NCI-H146 (cell line): ENCODE measurements at regions not wholly inside any gene's neighbourhood (a gene's known extent, or its start where the extent isn't known, plus 50 kb on each side); places are given as distances from the start of the nearest gene placed in this dataset.
"Not testable (repeated sequence)": the region's sequence is repeated elsewhere in the genome, so short reads cannot be mapped to it uniquely, and the experiment has no call there.

ENCODE experiments used
- DNase-seq: peaks from one replicate; lab custom pipeline; 2025; lab: John Stamatoyannopoulos, UW

- no peak for DNase-seq
Observed at GRCh38 chr3:34056951-34057390, 258.5 kb downstream of the PDCD6IP start.

GRCh38 chr3:34060995-34061394 lies 262.6 kb downstream of the PDCD6IP start:
- DNase-seq: not testable (repeated sequence)

GRCh38 chr3:34065901-34066300 lies 267.5 kb downstream of the PDCD6IP start:
- no peak for DNase-seq

GRCh38 chr3:34066328-34066727 lies 267.9 kb downstream of the PDCD6IP start:
- DNase-seq: no peak

- DNase-seq: no peak
Observed at GRCh38 chr3:34066999-34067398, 268.6 kb downstream of the PDCD6IP start.

- DNase-seq: peak; percentile 17
Observed at GRCh38 chr3:34067536-34068051, 269.2 kb downstream of the PDCD6IP start.

- DNase-seq: no peak
Observed at GRCh38 chr3:34068505-34068904, 270.1 kb downstream of the PDCD6IP start.

DNA sequence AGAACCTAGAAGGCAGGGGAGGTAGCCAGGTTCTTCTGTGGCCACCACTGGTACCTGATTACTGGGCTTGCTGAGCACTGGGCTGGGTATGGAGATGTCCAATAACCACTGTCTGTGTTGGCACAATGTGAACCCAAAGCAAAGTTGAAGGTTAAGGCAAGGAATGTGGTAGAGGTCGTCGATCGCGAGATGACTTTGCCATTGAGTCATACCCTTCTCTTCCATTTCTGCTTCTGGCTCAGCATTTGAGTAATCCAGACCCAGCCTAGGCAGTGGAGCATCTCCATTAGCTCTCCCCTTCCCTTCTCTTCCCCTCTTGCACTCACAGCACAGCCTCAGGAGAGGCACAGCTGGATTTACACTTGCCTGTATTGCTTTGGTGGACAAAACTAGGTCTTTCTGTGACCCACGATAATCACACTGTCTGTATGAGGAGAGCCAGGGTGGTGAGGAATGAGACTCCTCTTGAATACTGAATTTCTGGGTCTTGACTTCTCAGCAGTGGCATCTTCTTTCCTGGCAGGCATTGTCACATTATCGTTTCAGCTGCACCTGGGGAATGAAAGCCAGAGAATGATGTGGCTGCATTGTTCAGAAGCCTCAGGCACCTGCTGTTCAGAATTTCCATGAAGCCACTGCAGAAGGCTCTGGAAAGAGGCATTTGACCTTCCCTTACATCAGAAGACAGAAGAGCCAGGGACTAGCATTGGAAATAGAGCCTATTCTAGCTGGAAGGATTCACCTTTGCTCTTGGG lies 272.6 kb downstream of the PDCD6IP start:
- DNase-seq: peak; percentile 44

- no peak for DNase-seq
Observed at GRCh38 chr3:34072297-34072696, 273.9 kb downstream of the PDCD6IP start.

DNA sequence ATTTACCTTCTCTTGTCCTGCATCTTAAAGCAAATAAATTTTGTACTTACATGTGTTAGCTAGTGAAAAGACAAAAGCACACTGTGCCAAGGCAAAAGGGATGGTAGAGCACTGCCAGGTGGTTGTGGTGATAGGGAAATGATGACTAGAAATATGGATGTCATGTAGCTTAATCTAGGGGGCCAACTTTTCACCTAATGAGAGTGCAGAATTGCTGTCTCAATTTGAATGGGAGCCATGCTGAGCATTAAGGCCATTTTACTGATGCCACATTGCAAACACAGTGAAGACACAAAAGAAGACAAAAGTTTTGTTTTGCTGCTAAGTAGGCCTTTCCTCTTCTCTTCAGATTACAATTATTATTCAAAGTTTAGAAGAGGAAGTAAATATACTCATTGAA lies 274.7 kb downstream of the PDCD6IP start:
- no peak for DNase-seq

DNA sequence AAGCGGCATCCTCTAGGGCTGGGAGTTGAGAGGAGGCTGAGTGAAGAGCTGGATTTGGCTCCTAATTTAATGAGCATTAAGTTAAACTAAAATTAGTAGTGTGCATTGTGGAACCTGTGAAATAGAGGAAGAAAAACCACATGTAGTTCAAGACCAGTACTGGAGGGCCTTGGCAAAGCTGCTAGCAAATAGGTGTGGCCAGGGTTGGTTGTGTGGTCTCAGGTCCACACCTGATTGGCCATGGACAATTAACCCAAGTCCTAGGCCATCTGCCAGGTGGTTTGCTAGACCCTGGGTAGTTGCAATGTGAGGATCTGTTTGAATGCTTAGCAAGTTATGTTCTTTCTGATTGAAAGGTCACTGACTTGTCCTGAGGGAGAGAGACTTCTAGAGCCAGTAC lies 275.5 kb downstream of the PDCD6IP start:
- DNase-seq: no peak

DNA sequence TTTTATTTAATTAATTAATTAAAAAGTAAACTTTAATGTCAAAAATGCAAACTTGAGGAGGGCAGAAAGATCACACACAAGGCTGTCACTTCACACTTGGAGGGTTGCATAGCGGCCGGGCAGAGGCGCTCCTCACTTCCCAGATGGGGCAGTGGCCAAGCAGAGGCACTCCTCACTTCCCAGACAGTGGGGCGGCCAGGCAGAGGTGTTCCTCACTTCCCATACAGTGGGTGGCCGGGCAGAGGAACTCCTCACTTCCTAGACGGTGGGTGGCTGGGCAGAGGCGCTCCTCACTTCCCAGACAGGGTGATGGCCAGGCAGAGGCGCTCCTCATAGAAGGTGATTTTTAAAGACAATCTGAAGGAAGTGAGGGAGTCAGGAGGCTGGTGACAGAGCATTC lies 277.5 kb downstream of the PDCD6IP start:
- DNase-seq: no peak

DNA sequence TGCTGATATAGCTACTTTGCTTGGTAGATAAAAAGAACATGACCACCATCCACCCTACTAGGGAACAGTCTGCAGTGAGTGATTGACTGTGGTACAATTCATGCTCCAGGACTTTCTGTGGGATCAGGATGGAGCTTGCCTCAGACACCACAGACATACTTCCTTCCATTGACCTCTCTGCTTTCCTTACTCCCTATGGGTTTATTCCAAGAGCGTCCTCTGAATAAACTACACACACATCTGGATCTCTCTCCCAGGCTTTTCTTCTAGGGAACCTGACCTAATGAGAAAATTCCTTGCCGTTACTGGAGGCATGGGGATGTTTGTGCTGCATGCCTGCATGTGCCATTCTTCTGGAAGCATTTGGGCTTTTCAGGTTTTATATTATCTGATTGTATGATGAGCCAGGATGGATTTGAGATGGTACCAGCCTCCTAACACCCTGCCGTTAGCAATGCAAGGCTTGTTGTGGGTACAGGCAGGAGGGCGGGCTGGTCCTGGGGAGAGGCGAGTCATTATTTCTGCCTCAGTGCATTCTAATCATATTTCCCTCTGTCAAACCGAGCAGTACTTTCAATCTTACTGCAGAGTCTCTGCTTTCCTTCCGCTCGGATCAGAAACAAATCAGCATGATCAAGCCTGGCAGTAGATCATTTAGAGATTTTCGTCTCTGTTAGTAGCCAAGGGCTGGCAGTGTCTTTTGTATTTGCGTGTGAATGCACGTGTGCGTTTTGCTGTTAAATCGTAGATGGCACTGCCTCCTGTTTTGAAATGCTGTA lies 279.2 kb downstream of the PDCD6IP start:
- DNase-seq: no peak

- no peak for DNase-seq
Observed at GRCh38 chr3:34078418-34078817, 280.0 kb downstream of the PDCD6IP start.

GRCh38 chr3:34079849-34080248 lies 281.4 kb downstream of the PDCD6IP start:
- DNase-seq: not testable (repeated sequence)

DNA sequence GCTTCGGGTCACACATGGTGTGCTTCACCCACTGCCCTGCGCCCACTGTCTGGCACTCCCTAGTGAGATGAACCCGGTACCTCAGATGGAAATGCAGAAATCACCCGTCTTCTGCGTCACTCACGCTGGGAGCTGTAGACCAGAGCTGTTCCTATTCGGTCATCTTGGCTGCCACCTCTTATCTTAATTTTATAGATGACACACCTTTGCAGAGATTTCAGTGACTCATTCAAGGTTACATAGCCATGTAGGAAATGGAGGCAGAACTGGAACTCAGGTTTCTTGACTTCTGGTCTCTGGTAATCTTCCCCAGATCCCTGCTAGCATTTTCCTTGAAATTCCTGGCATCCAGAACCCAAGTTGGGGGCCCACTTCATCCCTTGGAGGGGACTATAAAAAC lies 291.9 kb downstream of the PDCD6IP start:
- DNase-seq: not testable (repeated sequence)

DNA sequence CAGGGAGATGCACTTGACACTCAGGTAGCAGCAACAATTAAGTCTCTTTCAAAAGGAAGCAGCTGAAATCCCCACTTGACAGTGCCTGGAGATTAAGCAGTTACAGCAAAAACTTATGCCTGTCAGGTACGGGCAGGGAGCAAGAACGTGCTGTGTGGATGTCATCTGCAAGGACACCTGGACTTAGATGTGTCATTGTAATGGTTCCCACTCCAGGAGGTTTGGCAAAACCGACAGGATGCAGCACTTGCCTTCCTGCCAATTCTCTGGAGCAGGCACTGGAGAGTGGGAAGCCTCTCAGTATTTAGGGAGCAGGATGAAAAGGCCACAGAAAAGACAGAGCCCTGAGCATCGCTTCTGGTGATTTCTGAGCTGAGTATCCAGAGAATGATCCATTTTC lies 292.4 kb downstream of the PDCD6IP start:
- peak; percentile 31 for DNase-seq

DNA sequence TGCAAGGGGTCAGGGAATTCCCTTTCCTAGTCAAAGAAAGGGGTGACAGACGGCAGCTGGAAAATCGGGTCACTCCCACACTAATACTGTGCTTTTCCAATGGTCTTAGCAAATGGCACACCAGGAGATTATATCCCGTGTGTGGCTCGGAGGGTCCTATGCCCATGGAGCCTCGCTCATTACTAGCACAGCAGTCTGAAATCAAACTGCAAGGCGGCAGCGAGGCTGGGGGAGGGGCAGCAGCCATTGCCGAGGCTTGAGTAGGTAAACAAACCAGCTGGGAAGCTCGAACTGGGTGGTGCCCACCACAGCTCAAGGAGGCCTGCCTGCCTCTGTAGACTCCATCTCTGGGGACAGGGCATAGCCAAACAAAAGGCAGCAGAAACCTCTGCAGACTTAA lies 295.9 kb downstream of the PDCD6IP start:
- not testable (repeated sequence) for DNase-seq

- DNase-seq: no peak
Observed at GRCh38 chr3:34102288-34102687, 303.9 kb downstream of the PDCD6IP start.

DNA sequence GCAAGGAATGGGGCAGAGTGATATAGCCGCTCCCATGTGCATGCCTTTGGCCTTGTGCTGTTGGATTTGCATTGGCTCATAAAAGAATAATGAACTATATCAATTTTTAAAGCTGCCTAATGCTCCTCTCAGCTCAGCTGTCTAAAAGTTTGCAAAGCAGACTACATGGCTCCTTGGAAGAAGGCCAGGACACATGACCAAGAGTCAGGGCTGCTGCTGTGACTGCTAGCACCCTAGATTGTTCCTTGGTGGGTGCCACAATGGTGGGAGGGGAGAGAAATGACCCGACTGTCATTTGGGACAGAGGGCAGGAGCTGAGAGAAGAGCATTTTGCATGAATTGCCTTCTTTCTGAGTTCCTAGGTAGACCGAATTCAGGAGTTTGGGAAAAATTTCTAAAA lies 307.9 kb downstream of the PDCD6IP start:
- no peak for DNase-seq

GRCh38 chr3:34106879-34107278 lies 308.4 kb downstream of the PDCD6IP start:
- DNase-seq: peak; percentile 81

GRCh38 chr3:34107669-34108068 lies 309.2 kb downstream of the PDCD6IP start:
- DNase-seq: no peak

DNA sequence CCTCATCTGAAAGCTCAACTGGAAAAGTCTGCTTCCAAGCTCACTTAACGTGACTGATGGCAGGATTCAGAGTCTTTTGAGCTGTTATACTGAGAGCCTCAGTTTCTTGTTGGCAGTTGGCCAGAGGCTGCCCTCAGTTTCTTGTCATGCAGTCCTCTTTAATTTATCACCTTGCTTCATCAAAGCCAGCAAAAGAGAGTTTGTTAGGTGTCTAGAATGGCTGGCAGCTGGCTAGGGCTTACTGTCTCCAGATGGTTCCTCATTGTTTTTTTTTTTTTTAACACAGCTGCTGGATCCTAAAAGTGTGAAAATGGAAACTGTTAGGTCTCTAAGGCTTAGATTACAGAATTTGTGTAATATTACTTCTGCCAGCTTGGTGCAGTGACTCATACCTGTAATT lies 310.6 kb downstream of the PDCD6IP start:
- DNase-seq: no peak
